SK-N-SH (cell line): ENCODE measurements at regions not wholly inside any gene's neighbourhood (a gene's known extent, or its start where the extent isn't known, plus 50 kb on each side); places are given as distances from the start of the nearest gene placed in this dataset.

Experiments
- CTCF ChIA-PET: fragments of 300-600, 350-600 bp; formaldehyde crosslinking; extraction: SDS; loops from one replicate; lab custom pipeline; 2021; lab: Yijun Ruan, JAX
- POLR2A ChIA-PET: fragments of 350-600 bp; sonication (Branson Sonifier 250); formaldehyde crosslinking; extraction: SDS; loops from one replicate; lab custom pipeline; 2020; ENCODE audit warnings: antibody characterized with exemption, inconsistent platforms; lab: Yijun Ruan, JAX
- DNase-seq: peaks from one replicate; pipeline ENCODE4 v3.0.0; 2012
- H2AFZ ChIP-seq: fragments of 200-600 bp; sonication (generic); 2 replicates; pipeline ENCODE4 v1.8.1; 2016; ENCODE audit warnings: antibody characterized with exemption, mild to moderate bottlenecking, low read depth
- H3F3A ChIP-seq: fragments of 200-600 bp; sonication (generic); replicated peaks from 2 replicates; pipeline ENCODE3; 2016; ENCODE audit warnings: antibody characterized with exemption, mild to moderate bottlenecking; ENCODE audit not compliant: insufficient read depth
- H3K27ac ChIP-seq, 2 experiments: fragments of 200-500 bp in 1 of 2; fragments of 200-600 bp in 1 of 2; sonication (Bioruptor generic) in 1 of 2; sonication (generic), shearing (Covaris generic) in 1 of 2; 2 replicates each; pipeline versions ENCODE4 v1.5.1 to v1.6.1; 2014 to 2016; ENCODE audit warnings: low read depth in 2 of 2, inconsistent platforms in 1 of 2, low read length in 1 of 2, mild to moderate bottlenecking in 1 of 2, mixed read lengths in 1 of 2
- H3K27me3 ChIP-seq: fragments of 200-600 bp; sonication (generic), shearing (Covaris generic); 2 replicates; pipeline ENCODE4 v1.6.1; 2016; ENCODE audit warnings: mixed run types; ENCODE audit not compliant: insufficient read depth
- H3K36me3 ChIP-seq, 2 experiments: fragments of 200-500 bp in 1 of 2; fragments of 200-600 bp in 1 of 2; sonication (Bioruptor generic) in 1 of 2; sonication (generic) in 1 of 2; replicated peaks in 1 of 2; 2 replicates each; pipeline versions ENCODE3 to v1.5.1; 2014 to 2016; ENCODE audit warnings: low read length in 1 of 2, mild to moderate bottlenecking in 1 of 2; ENCODE audit not compliant: insufficient read depth in 2 of 2, control insufficient read depth in 1 of 2
- H3K4me1 ChIP-seq, 2 experiments: fragments of 200-500 bp in 1 of 2; fragments of 200-600 bp in 1 of 2; sonication (Bioruptor generic) in 1 of 2; sonication (generic), shearing (Covaris generic) in 1 of 2; 2 replicates each; pipeline versions ENCODE4 v1.5.1 to v1.6.1; 2014 to 2016; ENCODE audit warnings: low read depth in 1 of 2, low read length in 1 of 2, mixed run types in 1 of 2; ENCODE audit not compliant: insufficient read depth in 2 of 2, control insufficient read depth in 1 of 2
- H3K4me2 ChIP-seq: fragments of 200-600 bp; sonication (generic), shearing (Covaris generic); 2 replicates; pipeline ENCODE4 v1.6.1; 2017; ENCODE audit warnings: mixed run types
- H3K4me3 ChIP-seq, 2 experiments: fragments of 200-500 bp in 1 of 2; fragments of 200-600 bp in 1 of 2; sonication (Bioruptor generic) in 1 of 2; sonication (generic), shearing (Covaris generic) in 1 of 2; 2 replicates each; pipeline versions ENCODE4 v1.5.1 to v1.8.1; 2014 to 2016; ENCODE audit warnings: low read depth in 2 of 2, inconsistent platforms in 1 of 2, low read length in 1 of 2, mild to moderate bottlenecking in 1 of 2, mixed read lengths in 1 of 2, moderate library complexity in 1 of 2
- H3K79me2 ChIP-seq: fragments of 200-600 bp; sonication (generic); 2 replicates; pipeline ENCODE4 v1.8.1; 2017; ENCODE audit warnings: mild to moderate bottlenecking; ENCODE audit not compliant: insufficient read depth
- H3K9ac ChIP-seq: fragments of 200-600 bp; sonication (generic); 2 replicates; pipeline ENCODE4 v1.6.1; 2017; ENCODE audit warnings: mixed run types
- H3K9me2 ChIP-seq: fragments of 200-600 bp; sonication (generic); 2 replicates; pipeline ENCODE4 v1.6.1; 2017; ENCODE audit warnings: mixed run types
- H3K9me3 ChIP-seq: fragments of 200-600 bp; sonication (generic); 2 replicates; pipeline ENCODE4 v1.6.1; 2017; ENCODE audit warnings: mixed run types, mild to moderate bottlenecking, moderate library complexity
- H4K20me1 ChIP-seq: fragments of 200-600 bp; sonication (generic); 2 replicates; pipeline ENCODE4 v1.6.1; 2017; ENCODE audit warnings: mild to moderate bottlenecking, mixed run types; ENCODE audit not compliant: insufficient read depth
- ELF1 ChIP-seq: IDR thresholded peaks from 2 replicates; pipeline ENCODE4 v1.4.0; 2012
- EZH2phosphoT487 ChIP-seq: fragments of 200-600 bp; sonication (generic); IDR thresholded peaks from 2 replicates; pipeline ENCODE4 v1.6.1; 2017; ENCODE audit warnings: low read depth, mixed run types, mild to moderate bottlenecking, antibody characterized with exemption, moderate library complexity, borderline replicate concordance
- FOXM1 ChIP-seq: IDR thresholded peaks from 2 replicates; pipeline ENCODE4 v1.4.0; 2012; ENCODE audit warnings: low read depth, mild to moderate bottlenecking
- GABPA ChIP-seq: IDR thresholded peaks from 2 replicates; pipeline ENCODE4 v1.4.0; 2012; ENCODE audit warnings: low read depth, mild to moderate bottlenecking
- GATA2 ChIP-seq: sonication (generic); formaldehyde crosslinking; IDR thresholded peaks from 2 replicates; pipeline ENCODE4 v1.5.0; 2020; ENCODE audit warnings: mild to moderate bottlenecking, missing genetic modification reagents
- NFIC ChIP-seq: IDR thresholded peaks from 2 replicates; pipeline ENCODE4 v1.4.0; 2012; ENCODE audit warnings: borderline replicate concordance
- NRF1 ChIP-seq: IDR thresholded peaks from 2 replicates; pipeline ENCODE4 v1.6.1; 2012; ENCODE audit warnings: low read depth, mild to moderate bottlenecking, low read length
- POLR2AphosphoS5 ChIP-seq: IDR thresholded peaks from 2 replicates; pipeline ENCODE4 v1.6.1; 2012; ENCODE audit warnings: low read depth, low read length
- RAD21 ChIP-seq: IDR thresholded peaks from 2 replicates; pipeline ENCODE4 v1.6.1; 2012; ENCODE audit warnings: mild to moderate bottlenecking, low read length
- RCOR1 ChIP-seq: fragments of 150-350 bp; IDR thresholded peaks from 2 replicates; pipeline ENCODE4 v1.6.1; 2017; ENCODE audit warnings: antibody characterized with exemption, low read length
- RXRA ChIP-seq: IDR thresholded peaks from 2 replicates; pipeline ENCODE4 v1.4.0; 2012; ENCODE audit warnings: low read depth, mild to moderate bottlenecking, borderline replicate concordance
- TCF12 ChIP-seq: IDR thresholded peaks from 2 replicates; pipeline ENCODE4 v1.4.0; 2012
- WGBS: methylation state at CpG from one replicate; pipeline ENCODE4 v1.1.6; 2017; ENCODE audit warnings: low lambda C conversion rate; 5-methylcytosine and 5-hydroxymethylcytosine counted together
- TF ChIP-seq, protein P1 (sequence below): fragments of 150-350 bp; IDR thresholded peaks from 2 replicates; pipeline ENCODE4 v1.6.1; 2017; ENCODE audit warnings: antibody characterized with exemption, low read length, low read depth, borderline replicate concordance
- TF ChIP-seq, protein P2 (sequence below): IDR thresholded peaks from 2 replicates; pipeline ENCODE4; 2012
- TF ChIP-seq, protein P3 (sequence below): fragments of 150-350 bp; IDR thresholded peaks from 2 replicates; pipeline ENCODE4 v1.6.1; 2016; ENCODE audit warnings: mild to moderate bottlenecking, low read depth, low read length
- TF ChIP-seq, protein P4 (sequence below): fragments of 200-600 bp; sonication (generic); IDR thresholded peaks from 2 replicates; pipeline ENCODE4 v1.6.1; 2017; ENCODE audit warnings: antibody characterized with exemption, mild to moderate bottlenecking, moderate library complexity
- TF ChIP-seq, protein P5 (sequence below): IDR thresholded peaks from 2 replicates; pipeline ENCODE4 v1.6.1; 2012; ENCODE audit warnings: mild to moderate bottlenecking, low read depth, low read length, moderate library complexity
- TF ChIP-seq, protein P6 (sequence below): IDR thresholded peaks from 2 replicates; pipeline ENCODE4 v1.4.0; 2012; ENCODE audit warnings: low read depth

DNA sequence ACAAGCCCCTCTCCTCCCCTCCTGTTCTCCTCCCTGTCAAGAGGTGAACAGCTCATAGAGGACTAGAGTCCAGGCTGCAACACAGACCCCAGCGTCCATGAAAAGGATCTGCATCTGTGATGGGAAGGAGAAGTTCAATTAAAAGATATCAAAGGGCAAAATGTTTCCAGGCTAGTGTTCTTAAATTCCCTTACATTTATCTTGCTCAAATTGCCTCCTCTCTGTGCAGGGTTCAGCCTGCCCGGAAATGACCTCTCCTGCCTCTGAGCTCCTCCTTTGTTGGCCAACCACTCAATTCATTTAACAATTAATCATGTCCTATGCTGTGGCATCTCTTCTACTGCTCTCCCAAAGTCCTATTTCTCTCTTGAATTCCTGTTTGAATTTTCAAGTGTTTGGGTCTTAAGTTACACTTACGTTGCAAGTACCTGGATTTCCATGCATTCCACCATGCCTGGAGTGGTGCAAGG lies 105.3 kb downstream of the TSN start:
- Histone ChIP-seq H3K79me2 (no peaks in the 10 kb centered on the region), H3K9me2 (no peaks in the 10 kb centered on the region), H3K9me3 (no peaks in the 10 kb centered on the region), H4K20me1 (no peaks in the 10 kb centered on the region), H3K36me3 (no peaks in the 10 kb centered on the region), H3F3A (no peaks in the 10 kb centered on the region), H3K27ac (no peak overlapping the region), H2AFZ (no peak overlapping the region), H3K4me2 (no peak overlapping the region), H3K27me3 (no peaks in the 10 kb centered on the region), H3K4me3 (no peak overlapping the region), H3K9ac (no peak overlapping the region), H3K4me1 (peaks cover 0 to 4% of the 10 kb centered on the region in 2 experiments; a peak in 2 of 4 replicates)
- 14% methylated on average over 2 of the region's 3 CpGs for WGBS
- POLR2A ChIA-PET, result no interaction called here
- CTCF ChIA-PET, result no interaction called here
- no peak for DNase-seq
- TF ChIP-seq RXRA (no peak), FOXM1 (no peak), ELF1 (no peak), TCF12 (no peak), POLR2AphosphoS5 (no peak), NFIC (no peak), NRF1 (no peak), GABPA (no peak), EZH2phosphoT487 (no peak), GATA2 (CRISPR knock-in tag) (no peak), RCOR1 (no peak), RAD21 (no peak)
- TF ChIP-seq, protein P1, sequence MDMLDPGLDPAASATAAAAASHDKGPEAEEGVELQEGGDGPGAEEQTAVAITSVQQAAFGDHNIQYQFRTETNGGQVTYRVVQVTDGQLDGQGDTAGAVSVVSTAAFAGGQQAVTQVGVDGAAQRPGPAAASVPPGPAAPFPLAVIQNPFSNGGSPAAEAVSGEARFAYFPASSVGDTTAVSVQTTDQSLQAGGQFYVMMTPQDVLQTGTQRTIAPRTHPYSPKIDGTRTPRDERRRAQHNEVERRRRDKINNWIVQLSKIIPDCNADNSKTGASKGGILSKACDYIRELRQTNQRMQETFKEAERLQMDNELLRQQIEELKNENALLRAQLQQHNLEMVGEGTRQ, result no peak
- TF ChIP-seq, protein P2, sequence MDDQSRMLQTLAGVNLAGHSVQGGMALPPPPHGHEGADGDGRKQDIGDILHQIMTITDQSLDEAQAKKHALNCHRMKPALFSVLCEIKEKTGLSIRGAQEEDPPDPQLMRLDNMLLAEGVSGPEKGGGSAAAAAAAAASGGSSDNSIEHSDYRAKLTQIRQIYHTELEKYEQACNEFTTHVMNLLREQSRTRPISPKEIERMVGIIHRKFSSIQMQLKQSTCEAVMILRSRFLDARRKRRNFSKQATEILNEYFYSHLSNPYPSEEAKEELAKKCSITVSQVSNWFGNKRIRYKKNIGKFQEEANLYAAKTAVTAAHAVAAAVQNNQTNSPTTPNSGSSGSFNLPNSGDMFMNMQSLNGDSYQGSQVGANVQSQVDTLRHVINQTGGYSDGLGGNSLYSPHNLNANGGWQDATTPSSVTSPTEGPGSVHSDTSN, result no peak
- TF ChIP-seq, protein P3, sequence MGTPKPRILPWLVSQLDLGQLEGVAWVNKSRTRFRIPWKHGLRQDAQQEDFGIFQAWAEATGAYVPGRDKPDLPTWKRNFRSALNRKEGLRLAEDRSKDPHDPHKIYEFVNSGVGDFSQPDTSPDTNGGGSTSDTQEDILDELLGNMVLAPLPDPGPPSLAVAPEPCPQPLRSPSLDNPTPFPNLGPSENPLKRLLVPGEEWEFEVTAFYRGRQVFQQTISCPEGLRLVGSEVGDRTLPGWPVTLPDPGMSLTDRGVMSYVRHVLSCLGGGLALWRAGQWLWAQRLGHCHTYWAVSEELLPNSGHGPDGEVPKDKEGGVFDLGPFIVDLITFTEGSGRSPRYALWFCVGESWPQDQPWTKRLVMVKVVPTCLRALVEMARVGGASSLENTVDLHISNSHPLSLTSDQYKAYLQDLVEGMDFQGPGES, result no peak
- TF ChIP-seq, protein P4, sequence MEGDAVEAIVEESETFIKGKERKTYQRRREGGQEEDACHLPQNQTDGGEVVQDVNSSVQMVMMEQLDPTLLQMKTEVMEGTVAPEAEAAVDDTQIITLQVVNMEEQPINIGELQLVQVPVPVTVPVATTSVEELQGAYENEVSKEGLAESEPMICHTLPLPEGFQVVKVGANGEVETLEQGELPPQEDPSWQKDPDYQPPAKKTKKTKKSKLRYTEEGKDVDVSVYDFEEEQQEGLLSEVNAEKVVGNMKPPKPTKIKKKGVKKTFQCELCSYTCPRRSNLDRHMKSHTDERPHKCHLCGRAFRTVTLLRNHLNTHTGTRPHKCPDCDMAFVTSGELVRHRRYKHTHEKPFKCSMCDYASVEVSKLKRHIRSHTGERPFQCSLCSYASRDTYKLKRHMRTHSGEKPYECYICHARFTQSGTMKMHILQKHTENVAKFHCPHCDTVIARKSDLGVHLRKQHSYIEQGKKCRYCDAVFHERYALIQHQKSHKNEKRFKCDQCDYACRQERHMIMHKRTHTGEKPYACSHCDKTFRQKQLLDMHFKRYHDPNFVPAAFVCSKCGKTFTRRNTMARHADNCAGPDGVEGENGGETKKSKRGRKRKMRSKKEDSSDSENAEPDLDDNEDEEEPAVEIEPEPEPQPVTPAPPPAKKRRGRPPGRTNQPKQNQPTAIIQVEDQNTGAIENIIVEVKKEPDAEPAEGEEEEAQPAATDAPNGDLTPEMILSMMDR, result no peak
- TF ChIP-seq, protein P5, sequence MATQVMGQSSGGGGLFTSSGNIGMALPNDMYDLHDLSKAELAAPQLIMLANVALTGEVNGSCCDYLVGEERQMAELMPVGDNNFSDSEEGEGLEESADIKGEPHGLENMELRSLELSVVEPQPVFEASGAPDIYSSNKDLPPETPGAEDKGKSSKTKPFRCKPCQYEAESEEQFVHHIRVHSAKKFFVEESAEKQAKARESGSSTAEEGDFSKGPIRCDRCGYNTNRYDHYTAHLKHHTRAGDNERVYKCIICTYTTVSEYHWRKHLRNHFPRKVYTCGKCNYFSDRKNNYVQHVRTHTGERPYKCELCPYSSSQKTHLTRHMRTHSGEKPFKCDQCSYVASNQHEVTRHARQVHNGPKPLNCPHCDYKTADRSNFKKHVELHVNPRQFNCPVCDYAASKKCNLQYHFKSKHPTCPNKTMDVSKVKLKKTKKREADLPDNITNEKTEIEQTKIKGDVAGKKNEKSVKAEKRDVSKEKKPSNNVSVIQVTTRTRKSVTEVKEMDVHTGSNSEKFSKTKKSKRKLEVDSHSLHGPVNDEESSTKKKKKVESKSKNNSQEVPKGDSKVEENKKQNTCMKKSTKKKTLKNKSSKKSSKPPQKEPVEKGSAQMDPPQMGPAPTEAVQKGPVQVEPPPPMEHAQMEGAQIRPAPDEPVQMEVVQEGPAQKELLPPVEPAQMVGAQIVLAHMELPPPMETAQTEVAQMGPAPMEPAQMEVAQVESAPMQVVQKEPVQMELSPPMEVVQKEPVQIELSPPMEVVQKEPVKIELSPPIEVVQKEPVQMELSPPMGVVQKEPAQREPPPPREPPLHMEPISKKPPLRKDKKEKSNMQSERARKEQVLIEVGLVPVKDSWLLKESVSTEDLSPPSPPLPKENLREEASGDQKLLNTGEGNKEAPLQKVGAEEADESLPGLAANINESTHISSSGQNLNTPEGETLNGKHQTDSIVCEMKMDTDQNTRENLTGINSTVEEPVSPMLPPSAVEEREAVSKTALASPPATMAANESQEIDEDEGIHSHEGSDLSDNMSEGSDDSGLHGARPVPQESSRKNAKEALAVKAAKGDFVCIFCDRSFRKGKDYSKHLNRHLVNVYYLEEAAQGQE, result no peak
- TF ChIP-seq, protein P6, sequence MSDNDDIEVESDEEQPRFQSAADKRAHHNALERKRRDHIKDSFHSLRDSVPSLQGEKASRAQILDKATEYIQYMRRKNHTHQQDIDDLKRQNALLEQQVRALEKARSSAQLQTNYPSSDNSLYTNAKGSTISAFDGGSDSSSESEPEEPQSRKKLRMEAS, result no peak
